H1 (cell line): ENCODE measurements at regions not wholly inside any gene's neighbourhood (a gene's known extent, or its start where the extent isn't known, plus 50 kb on each side); places are given as distances from the start of the nearest gene placed in this dataset.
A peak's percentile ranks its signal among the peaks of the same experiment; 100 is the strongest.

Experiments
- CTCF ChIA-PET: fragments of 300-600 bp; sonication (Branson Sonifier 250); formaldehyde crosslinking; loops from one replicate; lab custom pipeline; 2021; ENCODE audit not compliant: partially characterized antibody; lab: Charles Lee
- POLR2A ChIA-PET: fragments of 300-600 bp; sonication (Branson Sonifier 250); formaldehyde crosslinking; loops from one replicate; lab custom pipeline; 2021; ENCODE audit warnings: inconsistent platforms; ENCODE audit not compliant: partially characterized antibody; lab: Charles Lee
- DNase-seq, 2 experiments: peaks; one replicate each; pipeline versions ENCODE4 v3.0.0 to v3.0.0-alpha.2; 2010 to 2022; ENCODE audit warnings: low spot score in 2 of 2, low read depth in 1 of 2, mixed read lengths in 1 of 2
- FAIRE-seq: peaks from 2 replicates; lab custom pipeline; 2011; peaks lifted over from hg19 to GRCh38; lab: Jason Lieb, UNC
- H2AFZ ChIP-seq: 2 replicates; pipeline ENCODE4 v1.8.1; 2012; ENCODE audit warnings: low read length, inconsistent platforms
- H2AK5ac ChIP-seq: 2 replicates; pipeline ENCODE4 v1.6.1; 2013; ENCODE audit warnings: low read depth, low read length
- H2BK120ac ChIP-seq: replicated peaks from 2 replicates; pipeline ENCODE3; 2013; ENCODE audit warnings: low read depth, low read length, inconsistent platforms
- H2BK12ac ChIP-seq: 2 replicates; pipeline ENCODE4 v1.6.1; 2013; ENCODE audit warnings: low read depth, low read length
- H2BK15ac ChIP-seq: 2 replicates; pipeline ENCODE4 v1.6.1; 2013; ENCODE audit warnings: low read length
- H2BK20ac ChIP-seq: 2 replicates; pipeline ENCODE4 v1.6.1; 2013; ENCODE audit warnings: low read length
- H2BK5ac ChIP-seq: 2 replicates; pipeline ENCODE4 v1.6.1; 2013; ENCODE audit warnings: low read depth, low read length
- H3K14ac ChIP-seq: 2 replicates; pipeline ENCODE4 v1.6.1; 2013; ENCODE audit warnings: inconsistent platforms; ENCODE audit not compliant: insufficient read length
- H3K18ac ChIP-seq: 2 replicates; pipeline ENCODE4 v1.6.1; 2013; ENCODE audit warnings: low read length; ENCODE audit errors: extremely low read depth
- H3K23ac ChIP-seq: 2 replicates; pipeline ENCODE4 v1.6.1; 2013; ENCODE audit warnings: inconsistent platforms; ENCODE audit not compliant: insufficient read length
- H3K23me2 ChIP-seq: 2 replicates; pipeline ENCODE4 v1.6.1; 2013; ENCODE audit warnings: low read depth, low read length
- H3K27ac ChIP-seq: 2 replicates; pipeline ENCODE4 v1.6.1; 2011; ENCODE audit warnings: low read depth, low read length, inconsistent platforms
- H3K27me3 ChIP-seq, 4 experiments: replicated peaks in 1 of 4; 1 replicate in 1 of 4; 2 replicates in 3 of 4; pipeline versions ENCODE4 v1.6.1 to v1.8.1; 2011 to 2013; ENCODE audit warnings: low read length in 3 of 4, mild to moderate bottlenecking in 3 of 4, inconsistent platforms in 2 of 4, mixed read lengths in 2 of 4, moderate library complexity in 1 of 4; ENCODE audit not compliant: control insufficient read depth in 3 of 4, insufficient read depth in 3 of 4; ENCODE audit errors: extremely low read depth in 1 of 4
- H3K36me3 ChIP-seq, 4 experiments: 2 replicates each; pipeline versions ENCODE4 v1.6.1 to v1.8.1; 2011 to 2013; ENCODE audit warnings: mild to moderate bottlenecking in 4 of 4, low read length in 3 of 4, moderate library complexity in 2 of 4, control low read depth in 1 of 4, inconsistent platforms in 1 of 4; ENCODE audit not compliant: insufficient read depth in 4 of 4, control insufficient read depth in 2 of 4
- H3K4ac ChIP-seq: replicated peaks from 2 replicates; pipeline ENCODE3; 2013; ENCODE audit warnings: low read length, low read depth, mixed read lengths, inconsistent platforms; ENCODE audit not compliant: insufficient read length
- H3K4me1 ChIP-seq, 4 experiments: replicated peaks in 1 of 4; 1 replicate in 1 of 4; 2 replicates in 3 of 4; pipeline versions ENCODE4 v1.6.1 to v1.8.1; 2011 to 2013; ENCODE audit warnings: low read length in 3 of 4, inconsistent platforms in 2 of 4, mixed read lengths in 1 of 4; ENCODE audit not compliant: insufficient read depth in 4 of 4, control insufficient read depth in 3 of 4
- H3K4me2 ChIP-seq, 2 experiments: 2 replicates each; pipeline versions ENCODE4 v1.6.1 to v1.8.1; 2011 to 2013; ENCODE audit warnings: low read depth in 2 of 2, low read length in 2 of 2, control low read depth in 1 of 2, inconsistent platforms in 1 of 2, mild to moderate bottlenecking in 1 of 2; ENCODE audit not compliant: insufficient read depth in 1 of 2
- H3K4me3 ChIP-seq, 4 experiments: fragments of 200-600, 300-600 bp in 1 of 4; sonication (generic), shearing (Covaris generic), sonication (Bioruptor Twin) in 1 of 4; 2 replicates each; pipeline versions ENCODE4 v1.5.1 to v1.8.1; 2011 to 2016; ENCODE audit warnings: low read length in 4 of 4, low read depth in 3 of 4, control low read depth in 2 of 4, inconsistent platforms in 2 of 4, mild to moderate bottlenecking in 2 of 4, mixed read lengths in 1 of 4, moderate library complexity in 1 of 4; ENCODE audit not compliant: insufficient read depth in 2 of 4; ENCODE audit errors: extremely low read depth in 1 of 4
- H3K56ac ChIP-seq: replicated peaks from 2 replicates; pipeline ENCODE3; 2013; ENCODE audit warnings: low read depth, mild to moderate bottlenecking, mixed read lengths, low read length, inconsistent platforms; ENCODE audit not compliant: insufficient read length
- H3K79me1 ChIP-seq: 2 replicates; pipeline ENCODE4 v1.6.1; 2013; ENCODE audit warnings: low read depth, low read length, control low read depth
- H3K79me2 ChIP-seq, 2 experiments: 2 replicates each; pipeline versions ENCODE4 v1.6.1 to v1.8.1; 2012 to 2013; ENCODE audit warnings: low read length in 2 of 2, mild to moderate bottlenecking in 2 of 2, inconsistent platforms in 1 of 2; ENCODE audit not compliant: insufficient read depth in 2 of 2, control insufficient read depth in 1 of 2
- H3K9ac ChIP-seq, 4 experiments: replicated peaks in 1 of 4; 1 replicate in 1 of 4; 2 replicates in 3 of 4; pipeline versions ENCODE4 v1.6.1 to v1.8.1; 2011 to 2013; ENCODE audit warnings: low read depth in 3 of 4, low read length in 3 of 4, control low read depth in 2 of 4, mild to moderate bottlenecking in 2 of 4, moderate library complexity in 2 of 4, inconsistent platforms in 1 of 4; ENCODE audit errors: extremely low read depth in 1 of 4
- H3K9me3 ChIP-seq, 2 experiments: 2 replicates each; pipeline versions ENCODE4 v1.6.1 to v1.8.1; 2012 to 2013; ENCODE audit warnings: mild to moderate bottlenecking in 2 of 2, moderate library complexity in 2 of 2, control low read depth in 1 of 2, inconsistent platforms in 1 of 2, low read depth in 1 of 2, low read length in 1 of 2, mixed read lengths in 1 of 2; ENCODE audit not compliant: insufficient read depth in 2 of 2
- H4K20me1 ChIP-seq, 2 experiments: replicated peaks in 1 of 2; 2 replicates each; pipeline versions ENCODE3 to v1.8.1; 2011 to 2013; ENCODE audit warnings: inconsistent platforms in 2 of 2, low read length in 2 of 2, mild to moderate bottlenecking in 1 of 2; ENCODE audit not compliant: insufficient read depth in 2 of 2, control insufficient read depth in 1 of 2
- H4K5ac ChIP-seq: 2 replicates; pipeline ENCODE4 v1.6.1; 2013; ENCODE audit warnings: low read length, low read depth, mixed read lengths, inconsistent platforms; ENCODE audit not compliant: insufficient read length
- H4K8ac ChIP-seq: 2 replicates; pipeline ENCODE4 v1.8.0; 2013; ENCODE audit warnings: mild to moderate bottlenecking, moderate library complexity, low read length, inconsistent platforms; ENCODE audit not compliant: insufficient read depth; ENCODE audit errors: extremely low read depth
- H4K91ac ChIP-seq: replicated peaks from 2 replicates; pipeline ENCODE3; 2013; ENCODE audit warnings: low read length, mixed read lengths, inconsistent platforms; ENCODE audit not compliant: insufficient read length
- CEBPB ChIP-seq: IDR thresholded peaks from 2 replicates; pipeline ENCODE4 v1.6.1; 2012; ENCODE audit warnings: low read depth, low read length
- EP300 ChIP-seq, 2 experiments: IDR thresholded peaks; 1 replicate in 1 of 2; 2 replicates in 1 of 2; pipeline ENCODE4 v1.6.1; 2011 to 2012; ENCODE audit warnings: low read depth in 2 of 2, low read length in 2 of 2, mild to moderate bottlenecking in 2 of 2, borderline replicate concordance in 1 of 2, inconsistent platforms in 1 of 2, moderate library complexity in 1 of 2
- MAFK ChIP-seq: IDR thresholded peaks from 2 replicates; pipeline ENCODE4 v1.6.1; 2012; ENCODE audit warnings: low read depth, mild to moderate bottlenecking, improper control_type of control experiment, low read length
- POLR2AphosphoS5 ChIP-seq: IDR thresholded peaks from 2 replicates; pipeline ENCODE4 v1.6.1; 2011; ENCODE audit warnings: low read depth, low read length
- POU5F1 ChIP-seq: IDR thresholded peaks from 2 replicates; pipeline ENCODE4 v1.6.1; 2011; ENCODE audit warnings: low read depth, mild to moderate bottlenecking, low read length, moderate library complexity
- WGBS, 2 experiments: shearing (Covaris generic) in 1 of 2; methylation state at CpG; one replicate each; pipeline versions ENCODE4 v1.1.6 to v1.1.7; 2013 to 2015; ENCODE audit warnings: low lambda C conversion rate in 2 of 2, mixed read lengths in 2 of 2, inconsistent platforms in 1 of 2, low coverage in 1 of 2, missing lambda C conversion rate in 1 of 2; ENCODE audit not compliant: insufficient replicate concordance in 2 of 2, insufficient coverage in 1 of 2, insufficient read length in 1 of 2; ENCODE audit errors: extremely low coverage in 1 of 2, missing lambda C conversion rate in 1 of 2; 5-methylcytosine and 5-hydroxymethylcytosine counted together

GRCh38 chr15:35627696-35628095 is 81.7 kb upstream of the DPH6 start:
- FAIRE-seq = no peak

More at GRCh38 chr15:35627696-35628095, 81.7 kb upstream of the DPH6 start:
- H2BK120ac ChIP-seq = no peak overlapping the region
- TF ChIP-seq EP300 (IDR thresholded peaks at IDR 0.05; ENCODE audit: borderline replicate concordance in 1 of 2, low read depth in 2 of 2, low read length in 2 of 2) (no peak), POU5F1 (no peak), CEBPB (peak; percentile 58; the same call in 1 of the 2 replicates), POLR2AphosphoS5 (no peak), MAFK (no peak)
- no peak overlapping the region for H3K9ac ChIP-seq
- no peak overlapping the region for H3K18ac ChIP-seq
- WGBS, 2 experiments = 88% methylated on average over 2 of the region's 2 CpGs; no CpG with 5 or more reads in 1 of the 2 experiments
- ChIA-PET CTCF (interaction anchor here (1.4 kb wide), 1 partner anchor 10 kb away, joined by 4 read pairs; no protein-coding TSS in a partner anchor), POLR2A (no interaction called here)
- no peak overlapping the region for H3K4ac ChIP-seq
- no peaks in the 10 kb centered on the region for H3K36me3 ChIP-seq
- H4K8ac ChIP-seq = no peak overlapping the region
- no peak overlapping the region for H4K91ac ChIP-seq
- no peak overlapping the region for H2AK5ac ChIP-seq
- H3K4me2 ChIP-seq = no peak overlapping the region
- peaks cover 0 to 6% (median 1%) of the 10 kb centered on the region in 4 experiments; a peak in 1 of 7 replicates for H3K4me1 ChIP-seq
- H3K14ac ChIP-seq = no peak overlapping the region
- no peak overlapping the region for H3K23ac ChIP-seq
- DNase-seq = no peak
- H2BK5ac ChIP-seq = no peak overlapping the region
- H4K5ac ChIP-seq = no peak overlapping the region
- no peaks in the 10 kb centered on the region for H4K20me1 ChIP-seq
- no peak overlapping the region for H2BK20ac ChIP-seq
- no peak overlapping the region for H2AFZ ChIP-seq
- no peaks in the 10 kb centered on the region for H3K27me3 ChIP-seq
- no peak overlapping the region for H2BK12ac ChIP-seq
- H2BK15ac ChIP-seq = no peak overlapping the region
- no peaks in the 10 kb centered on the region for H3K9me3 ChIP-seq
- H3K23me2 ChIP-seq = no peaks in the 10 kb centered on the region
- H3K27ac ChIP-seq = no peak overlapping the region
- no peak overlapping the region for H3K4me3 ChIP-seq
- H3K79me1 ChIP-seq = no peaks in the 10 kb centered on the region
- no peak overlapping the region for H3K56ac ChIP-seq
- no peaks in the 10 kb centered on the region for H3K79me2 ChIP-seq
